ENCODE measurements at regions not wholly inside any gene's neighbourhood (a gene's known extent, or its start where the extent isn't known, plus 50 kb on each side); places are given as distances from the start of the nearest gene placed in this dataset.

DNA sequence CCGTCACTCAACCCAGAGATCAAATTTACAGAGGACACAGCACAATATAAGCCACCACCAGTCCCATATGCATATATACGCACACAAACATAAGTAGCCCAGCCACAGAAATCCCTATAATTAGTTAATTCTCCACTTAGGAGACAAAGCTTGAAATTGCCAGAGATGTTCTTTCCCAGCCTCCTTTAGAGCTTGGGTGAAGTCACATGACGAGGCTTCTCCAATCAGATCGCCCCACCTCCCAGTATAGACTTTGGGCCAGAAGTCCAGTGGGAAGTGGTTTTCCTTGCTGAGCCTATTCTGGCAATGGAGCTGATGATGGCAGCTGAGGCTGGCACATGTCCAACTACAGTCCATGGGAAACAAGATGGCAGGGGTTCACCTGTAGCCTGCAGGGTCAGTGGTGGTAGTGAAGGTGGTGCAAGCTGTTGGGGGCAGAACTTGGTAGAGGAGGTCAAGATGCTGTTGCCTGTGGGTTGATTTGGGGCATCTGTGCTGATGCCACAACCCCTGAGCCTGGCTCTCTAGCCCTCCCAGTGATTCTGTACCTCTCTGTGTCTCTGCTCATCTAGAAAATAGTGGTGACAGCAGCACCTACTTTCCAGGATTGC lies 535.9 kb downstream of the MATN1 start:
- DNase-seq (ENCODE audit: low spot score): no peak
- in situ Hi-C loops (cut with HindIII; ENCODE audit: low sequenced_read_pairs): no loop called here

DNA sequence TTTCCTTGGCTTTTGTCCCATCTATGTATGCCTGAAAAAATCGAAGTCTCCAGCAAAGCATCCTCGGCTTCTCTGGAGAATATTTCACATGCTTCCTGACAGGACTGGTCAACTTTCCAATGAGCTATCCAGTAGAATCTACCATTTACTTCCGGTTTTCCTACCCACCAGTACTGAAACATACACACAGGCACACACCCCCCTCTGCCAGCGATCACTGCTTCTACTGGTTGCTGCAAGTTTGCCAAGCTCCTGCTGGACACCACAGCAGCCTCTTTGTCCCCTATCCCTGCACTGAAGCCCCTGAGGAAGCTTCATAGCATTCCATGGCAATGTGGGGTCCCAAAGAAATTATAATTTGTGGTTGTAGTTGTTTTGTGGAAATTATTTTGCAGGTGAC lies 536.8 kb downstream of the MATN1 start:
- in situ Hi-C loops (cut with HindIII; ENCODE audit: low sequenced_read_pairs): no loop called here
- DNase-seq (ENCODE audit: low spot score): no peak

DNA sequence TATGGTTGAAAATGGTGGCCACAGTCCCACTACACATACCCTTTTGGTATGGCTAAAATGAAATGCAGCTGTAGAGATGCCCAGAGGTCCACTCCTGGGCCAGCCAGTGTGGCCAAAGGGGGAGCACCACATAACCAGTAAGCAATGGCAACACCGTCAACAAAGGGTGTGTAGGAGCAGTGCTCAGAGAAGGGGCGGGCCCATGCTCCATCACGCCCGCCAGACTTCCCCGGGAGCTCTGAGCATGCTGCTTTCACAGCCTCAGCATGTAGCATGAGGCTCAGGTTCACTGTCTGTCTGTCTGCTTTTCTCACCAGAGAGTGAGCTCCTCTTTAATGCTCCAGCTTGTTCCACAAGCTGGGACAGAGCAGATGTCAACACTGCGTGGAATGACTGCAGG lies 537.6 kb downstream of the MATN1 start:
- in situ Hi-C loops (cut with HindIII; ENCODE audit: low sequenced_read_pairs): no loop called here
- no peak for DNase-seq (ENCODE audit: low spot score)

DNA sequence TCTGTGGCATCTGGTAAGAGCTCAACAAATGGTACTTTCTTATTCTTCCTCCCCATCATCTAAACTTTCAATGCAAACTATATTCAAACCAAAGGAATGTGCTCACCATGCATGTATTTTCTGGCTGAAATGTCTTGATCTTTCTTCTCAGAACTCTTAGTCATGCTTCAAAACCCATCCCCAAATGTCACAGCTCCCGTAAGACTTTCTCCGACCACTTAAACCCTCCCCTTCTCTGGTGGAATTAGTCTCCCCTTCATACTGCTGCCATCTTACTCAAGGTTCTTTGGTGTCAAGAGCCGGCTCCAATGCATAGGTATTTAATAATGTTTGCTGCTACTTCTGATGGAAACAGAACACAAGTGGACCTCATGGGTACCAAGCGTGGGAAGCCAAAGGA lies 538.1 kb downstream of the MATN1 start:
- in situ Hi-C loops (cut with HindIII; ENCODE audit: low sequenced_read_pairs): no loop called here
- no peak for DNase-seq (ENCODE audit: low spot score)

DNA sequence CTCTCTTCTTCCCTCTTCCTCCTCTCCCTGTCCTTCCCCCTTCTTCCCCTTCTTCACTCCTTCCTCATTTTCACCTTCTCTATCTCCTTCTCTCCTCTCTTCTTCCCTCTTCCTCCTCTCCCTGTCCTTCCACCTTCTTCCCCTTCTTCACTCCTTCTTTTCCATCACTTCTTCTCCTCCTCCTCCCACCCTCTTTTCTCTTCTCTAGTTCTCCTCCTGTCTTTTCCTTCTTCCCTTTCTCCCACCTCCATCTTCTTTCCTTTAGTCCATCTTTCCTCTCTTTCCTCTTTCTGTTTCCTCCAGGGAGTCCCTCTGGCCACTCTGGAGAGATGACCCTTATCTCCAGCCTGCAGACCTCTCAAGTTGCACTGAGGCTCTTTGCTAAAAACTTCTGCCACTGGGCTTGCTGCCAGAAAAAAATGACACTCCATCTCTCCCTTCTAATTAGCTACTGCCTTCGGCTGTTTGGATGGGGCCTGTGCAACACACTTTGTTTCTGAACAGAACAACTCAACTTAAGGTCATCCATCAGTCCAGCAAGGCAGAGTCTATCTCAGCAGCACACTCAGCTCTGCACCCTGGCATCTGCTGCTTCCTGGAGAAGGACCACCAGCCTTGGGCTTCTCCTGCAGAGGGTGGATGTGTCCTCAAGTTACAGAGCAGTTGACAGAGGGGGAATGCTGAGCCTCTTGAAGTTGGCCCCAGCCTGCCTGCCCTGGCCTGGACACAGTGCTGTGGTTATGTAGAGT lies 538.8 kb downstream of the MATN1 start:
- no peak for DNase-seq (ENCODE audit: low spot score)
- in situ Hi-C loops (cut with HindIII; ENCODE audit: low sequenced_read_pairs): no loop called here

DNA sequence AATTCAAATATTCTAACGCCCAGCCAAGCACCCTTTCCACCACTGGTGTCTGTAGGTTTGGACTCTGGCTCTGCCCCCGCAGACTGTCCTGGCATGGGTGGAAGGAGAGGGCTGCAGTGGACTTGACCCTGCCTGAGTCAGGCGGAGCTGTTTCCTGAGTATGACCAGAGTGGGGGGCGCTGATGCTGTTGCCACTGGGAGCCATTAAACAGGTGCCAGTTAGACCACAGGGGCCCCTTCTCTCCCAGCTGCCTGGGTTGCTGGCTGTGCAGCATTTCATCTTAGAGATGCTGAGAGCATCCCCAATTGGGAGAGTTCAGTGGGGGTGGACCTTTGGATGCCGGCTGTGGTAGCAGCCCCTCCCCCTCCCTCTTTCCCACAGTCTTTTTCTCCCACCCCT lies 539.5 kb downstream of the MATN1 start:
- in situ Hi-C loops (cut with HindIII; ENCODE audit: low sequenced_read_pairs): no loop called here
- no peak for DNase-seq (ENCODE audit: low spot score)

DNA sequence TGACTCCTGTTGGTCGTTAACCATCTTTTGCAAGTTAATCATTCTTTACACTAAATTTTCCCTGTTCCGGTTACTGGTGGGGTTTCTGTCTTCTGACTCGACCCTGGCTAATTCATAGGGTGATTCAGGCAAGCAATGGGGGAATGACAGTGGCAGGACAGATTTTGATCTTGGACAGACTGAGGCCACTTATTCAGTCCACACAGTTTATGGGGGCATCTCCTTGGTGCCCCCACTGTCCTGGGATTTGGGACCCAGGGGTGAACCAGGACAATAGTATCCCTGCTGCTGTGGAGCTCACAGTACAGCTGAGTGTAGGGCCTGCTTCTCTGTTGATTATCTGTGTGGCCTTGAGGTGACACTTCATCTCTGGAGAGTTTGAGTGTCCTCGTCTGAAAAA lies 540.4 kb downstream of the MATN1 start:
- in situ Hi-C loops (cut with HindIII; ENCODE audit: low sequenced_read_pairs): no loop called here
- no peak for DNase-seq (ENCODE audit: low spot score)

DNA sequence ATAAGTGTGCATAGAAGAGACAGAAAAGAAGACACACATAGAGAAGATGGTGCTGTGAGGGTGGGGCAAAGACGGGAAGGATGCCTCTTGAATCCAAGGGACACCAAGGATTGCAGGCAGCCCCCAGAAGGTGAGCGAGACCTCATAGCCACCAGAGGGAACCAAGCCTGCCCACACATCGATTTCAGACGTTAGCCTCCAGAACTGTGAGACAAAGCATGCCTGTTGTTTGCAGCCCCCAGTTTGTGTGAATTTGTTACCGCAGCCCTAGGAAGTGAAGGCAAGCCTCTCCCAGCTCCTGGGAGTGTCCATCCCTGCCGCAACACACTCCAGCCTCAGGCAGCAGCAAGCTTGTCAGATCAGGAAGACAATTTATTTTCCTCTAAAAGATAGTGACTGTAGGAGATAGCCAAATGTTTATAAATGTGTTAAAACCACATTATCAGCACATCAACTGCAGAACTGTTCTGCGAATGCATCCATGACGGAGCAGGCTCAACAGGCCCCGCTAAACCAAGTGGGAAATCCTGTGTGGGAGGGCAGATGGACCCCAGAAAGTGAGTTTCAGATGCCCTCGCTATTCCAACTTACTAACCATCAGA lies 543.3 kb downstream of the MATN1 start:
- in situ Hi-C loops (cut with HindIII; ENCODE audit: low sequenced_read_pairs): no loop called here
- DNase-seq (ENCODE audit: low spot score): no peak

DNA sequence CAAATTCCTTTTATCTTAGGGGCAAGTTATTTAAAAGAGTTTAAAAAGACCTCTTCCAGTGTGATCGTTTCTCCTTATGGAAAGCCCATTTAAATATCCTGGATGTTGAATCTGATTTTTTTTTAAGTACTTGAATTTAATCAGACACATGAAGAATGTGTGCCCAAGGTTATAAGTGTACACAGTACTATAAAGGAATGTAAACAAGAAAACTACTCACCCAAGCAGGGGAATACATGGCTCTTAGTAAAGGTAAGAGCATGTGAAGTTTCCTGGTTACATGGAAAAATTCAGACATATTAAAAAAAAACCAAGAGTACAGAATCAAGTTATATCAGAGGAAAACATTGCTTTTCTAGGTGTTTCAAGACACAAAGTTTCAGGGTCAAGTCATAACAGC lies 546.9 kb downstream of the MATN1 start:
- no peak for DNase-seq (ENCODE audit: low spot score)
- in situ Hi-C loops (cut with HindIII; ENCODE audit: low sequenced_read_pairs): no loop called here

DNA sequence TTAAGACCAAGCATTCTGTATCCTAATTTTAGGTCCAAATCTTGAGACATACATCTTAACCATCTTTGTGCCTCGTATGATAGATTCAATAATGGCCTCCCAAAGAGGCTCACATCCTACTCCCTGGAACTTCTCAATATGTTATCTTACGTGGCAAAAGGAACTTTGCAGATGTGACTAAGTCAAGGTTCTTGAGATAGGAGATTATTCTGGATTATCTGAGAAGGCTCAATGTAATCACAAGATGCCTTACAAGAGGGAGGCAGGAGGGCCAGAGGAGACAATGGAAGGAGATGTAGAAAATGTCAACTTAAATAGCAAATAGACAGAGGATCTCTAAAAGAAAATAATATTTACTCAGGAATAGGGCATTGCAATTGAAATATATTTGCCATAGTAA lies 548.9 kb downstream of the MATN1 start:
- in situ Hi-C loops (cut with HindIII; ENCODE audit: low sequenced_read_pairs): no loop called here
- no peak for DNase-seq (ENCODE audit: low spot score)

DNA sequence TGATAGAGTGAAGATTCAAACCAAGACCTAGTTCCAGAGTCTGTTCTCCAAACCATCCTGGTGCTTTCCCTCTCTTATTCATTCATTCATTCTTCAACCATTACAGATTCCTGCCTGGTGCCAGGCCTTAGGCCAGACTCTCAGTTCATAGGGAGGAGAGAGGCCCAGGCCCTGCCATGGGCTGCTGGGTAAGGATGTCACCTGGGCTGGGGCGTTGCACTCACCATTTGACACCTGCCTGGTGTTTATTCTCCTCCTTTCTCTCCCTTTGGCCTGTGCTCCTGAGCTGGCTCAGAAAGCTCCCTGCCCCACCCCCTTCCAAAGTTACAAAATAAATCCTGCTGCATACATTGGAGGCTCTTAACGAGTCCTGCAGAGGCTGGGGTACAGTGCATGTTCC lies 549.8 kb downstream of the MATN1 start:
- in situ Hi-C loops (cut with HindIII; ENCODE audit: low sequenced_read_pairs): no loop called here
- no peak for DNase-seq (ENCODE audit: low spot score)

DNA sequence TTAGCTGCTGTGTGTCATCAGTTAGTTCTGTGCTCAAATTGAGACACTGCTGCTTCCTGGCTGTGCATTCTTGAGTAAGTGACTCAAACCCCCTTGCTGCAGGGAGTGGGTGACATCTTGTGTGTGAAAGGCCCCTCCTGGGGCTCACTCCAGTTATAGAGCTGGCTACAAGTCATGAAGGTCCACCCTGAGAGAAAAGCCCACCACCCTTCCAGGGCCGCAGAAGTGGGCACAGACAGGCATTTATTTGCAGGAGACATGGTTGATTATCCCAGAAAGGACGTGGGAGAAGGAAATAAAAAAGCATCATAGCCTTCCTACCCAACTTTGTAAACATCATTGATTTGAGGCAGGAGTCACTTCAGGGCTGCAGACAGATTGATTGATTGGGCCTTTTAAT lies 550.6 kb downstream of the MATN1 start:
- in situ Hi-C loops (cut with HindIII; ENCODE audit: low sequenced_read_pairs): no loop called here
- no peak for DNase-seq (ENCODE audit: low spot score)

DNA sequence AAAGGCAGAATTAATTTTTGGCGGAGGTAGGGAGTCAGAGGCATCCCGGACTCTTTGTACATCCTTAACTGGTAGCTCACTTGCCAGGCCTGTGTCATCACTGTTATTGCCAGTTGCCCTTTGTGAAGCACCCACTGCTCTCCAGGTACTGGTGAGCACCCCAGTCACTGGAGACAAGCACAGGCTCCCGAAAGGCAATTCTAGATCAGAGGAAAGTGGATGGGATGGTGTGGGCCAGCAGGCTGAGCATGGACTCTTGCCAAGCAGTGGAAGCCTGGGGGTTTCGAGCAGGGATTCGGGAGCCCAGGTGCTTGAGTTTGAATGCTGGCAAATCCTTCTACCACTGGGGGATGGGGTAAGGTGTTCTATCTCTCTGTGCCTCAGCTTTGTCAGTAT lies 551.1 kb downstream of the MATN1 start:
- DNase-seq (ENCODE audit: low spot score): no peak
- in situ Hi-C loops (cut with HindIII; ENCODE audit: low sequenced_read_pairs): no loop called here

DNA sequence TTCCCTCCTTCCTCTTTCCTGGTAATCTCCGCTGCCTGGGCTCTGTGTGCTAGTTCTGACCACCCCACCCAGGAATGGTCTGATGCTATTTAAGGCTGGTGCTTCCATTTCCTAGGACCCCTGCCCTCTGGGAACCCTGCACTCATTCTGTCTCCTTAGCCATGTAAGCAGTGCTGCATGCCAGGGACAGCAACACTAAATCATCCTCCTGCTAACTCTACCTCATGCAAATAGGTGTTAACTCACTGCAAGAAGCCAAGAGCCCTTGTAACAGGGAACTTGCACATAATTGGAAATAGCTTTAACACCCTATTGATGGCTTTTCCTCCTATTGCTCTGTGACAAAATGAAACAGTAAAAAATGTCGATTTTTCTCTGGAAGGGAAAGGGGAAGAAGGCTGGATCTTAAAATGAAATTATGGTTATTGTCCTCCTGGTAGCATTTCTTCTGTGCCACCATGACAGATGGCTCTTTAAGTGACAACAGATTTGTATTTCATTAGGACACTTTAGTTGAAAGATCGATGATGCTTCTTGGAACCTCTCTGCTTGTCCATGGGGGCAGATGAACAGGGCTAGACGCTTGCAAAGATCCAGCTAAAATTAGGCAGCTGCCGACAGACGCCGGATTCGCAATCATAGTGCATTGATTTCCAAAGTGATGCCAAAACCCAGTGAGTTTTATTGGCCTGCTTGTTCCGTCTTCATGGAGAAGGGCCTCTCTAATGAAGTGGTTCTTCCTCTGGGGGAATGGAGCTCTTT lies 551.7 kb downstream of the MATN1 start:
- in situ Hi-C loops (cut with HindIII; ENCODE audit: low sequenced_read_pairs): no loop called here
- DNase-seq (ENCODE audit: low spot score): no peak

DNA sequence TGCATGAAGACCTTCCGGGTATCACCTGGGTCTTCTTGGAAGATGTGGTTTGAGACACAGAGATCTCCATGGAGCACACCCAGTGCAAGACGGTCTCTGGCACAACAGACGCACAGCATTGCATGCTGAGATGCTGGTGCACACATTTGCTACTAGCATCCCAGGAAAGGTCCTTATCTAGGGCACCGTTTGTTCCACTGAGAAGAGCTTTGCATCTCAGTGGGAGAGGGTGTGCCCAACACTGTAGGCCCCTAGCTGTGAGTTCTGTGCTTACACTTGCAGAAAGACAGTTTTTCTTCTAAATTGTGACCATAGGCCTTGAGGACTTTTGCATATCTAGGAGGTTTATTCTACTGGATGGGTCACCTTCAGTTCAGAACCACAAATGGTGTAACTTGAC lies 554.1 kb downstream of the MATN1 start:
- DNase-seq (ENCODE audit: low spot score): no peak
- in situ Hi-C loops (cut with HindIII; ENCODE audit: low sequenced_read_pairs): no loop called here

DNA sequence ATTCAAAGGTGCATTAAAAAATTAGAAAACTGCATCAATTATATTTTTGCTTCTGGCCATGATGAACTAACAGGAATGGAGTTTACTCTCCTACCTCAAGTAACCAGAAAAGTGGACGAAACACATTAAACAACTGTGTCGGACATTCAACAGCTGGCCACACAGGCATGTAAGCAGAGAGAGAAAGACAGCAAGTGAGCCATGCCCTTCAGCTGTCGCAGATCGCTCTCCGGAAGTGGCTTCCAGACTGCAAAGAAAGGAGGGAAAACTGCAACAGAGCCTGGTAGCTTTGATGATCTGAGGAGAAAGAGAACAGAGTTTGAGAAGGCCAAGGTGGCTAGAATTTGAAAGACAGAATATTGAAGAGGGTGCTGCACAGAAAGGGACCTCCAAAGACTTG lies 557.2 kb downstream of the MATN1 start:
- no peak for DNase-seq (ENCODE audit: low spot score)
- in situ Hi-C loops (cut with HindIII; ENCODE audit: low sequenced_read_pairs): no loop called here

DNA sequence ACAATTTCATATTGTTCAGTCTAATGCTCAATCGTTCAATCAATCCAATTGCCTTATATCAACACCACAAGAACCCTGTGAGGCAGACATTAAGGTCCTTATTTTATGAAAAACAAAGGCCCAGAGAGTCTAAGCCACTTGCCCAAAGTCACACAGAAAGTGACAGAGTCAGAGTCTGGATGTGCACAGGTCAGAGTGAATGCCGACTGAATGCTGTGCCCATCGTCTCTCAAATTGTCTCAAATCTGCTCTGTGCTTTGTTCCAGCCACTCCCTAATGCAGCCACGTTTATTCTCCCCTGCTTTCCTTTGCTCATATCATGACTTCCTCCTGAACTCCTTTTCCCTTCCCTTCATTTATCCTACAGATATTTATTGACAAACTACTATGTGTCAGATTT lies 558.3 kb downstream of the MATN1 start:
- DNase-seq (ENCODE audit: low spot score): no peak
- in situ Hi-C loops (cut with HindIII; ENCODE audit: low sequenced_read_pairs): no loop called here

DNA sequence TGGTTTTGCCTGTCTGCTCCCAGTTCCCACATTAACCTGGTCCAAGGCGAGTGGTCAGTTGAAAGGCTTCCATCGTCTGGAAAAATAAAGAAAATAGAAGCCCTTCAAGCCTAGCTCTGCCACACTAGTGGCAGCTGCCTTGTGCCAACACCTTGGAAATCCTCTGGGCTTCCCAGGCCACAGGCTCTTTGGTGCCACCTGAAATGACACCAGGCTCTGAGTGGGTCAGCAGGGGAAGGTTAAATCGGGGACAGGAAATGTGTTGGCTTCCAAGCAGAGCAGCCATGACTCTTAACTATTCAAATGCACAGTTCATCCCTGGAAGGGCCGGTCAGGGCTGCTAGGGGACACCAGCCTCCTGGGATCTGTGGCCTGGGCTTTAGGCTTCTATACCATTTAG lies 558.7 kb downstream of the MATN1 start:
- in situ Hi-C loops (cut with HindIII; ENCODE audit: low sequenced_read_pairs): no loop called here

DNA sequence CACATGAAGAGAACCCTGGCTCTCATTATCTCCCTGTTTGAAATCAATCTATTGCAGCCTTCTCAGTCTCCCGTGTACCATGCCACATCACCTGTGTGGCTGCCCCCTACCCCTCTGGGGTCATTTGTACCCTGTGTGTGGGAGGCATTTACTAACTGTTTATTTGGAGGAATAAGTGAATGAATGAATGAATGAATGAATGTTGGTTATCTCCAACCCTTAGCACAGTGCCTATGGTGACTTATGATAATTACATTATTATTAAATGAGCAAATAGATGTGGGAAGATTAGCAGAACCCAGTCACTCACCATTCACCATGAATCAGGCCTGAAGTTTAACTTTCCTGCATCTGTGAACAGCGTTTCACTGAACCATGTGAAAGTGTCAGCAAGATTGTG lies 560.8 kb downstream of the MATN1 start:
- in situ Hi-C loops (cut with HindIII; ENCODE audit: low sequenced_read_pairs): no loop called here
- no peak for DNase-seq (ENCODE audit: low spot score)

More for the DNA sequence above, 558.7 kb downstream of the MATN1 start:
- DNase-seq (ENCODE audit: low spot score): no peak

DNA sequence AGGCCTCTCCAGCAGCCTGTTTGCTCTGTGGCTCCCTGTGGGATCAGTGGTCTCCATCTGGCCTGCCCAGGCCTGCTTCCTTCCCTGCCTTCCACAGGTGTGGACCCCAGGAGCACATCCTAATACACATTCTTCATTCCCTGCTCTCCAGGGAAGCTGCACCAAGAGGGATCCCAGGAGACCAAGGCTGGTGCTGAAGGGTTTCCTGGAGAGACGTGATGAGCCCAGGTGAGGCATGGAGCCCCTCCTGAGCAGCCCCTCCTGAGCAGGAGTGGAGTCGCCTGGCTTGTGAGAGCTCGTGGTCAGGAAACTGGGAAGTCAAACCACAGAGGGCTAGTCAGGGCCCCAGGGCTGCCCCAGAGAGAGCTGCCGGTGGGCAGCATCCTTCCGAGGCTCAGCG lies 561.4 kb downstream of the MATN1 start:
- DNase-seq (ENCODE audit: low spot score): no peak
- in situ Hi-C loops (cut with HindIII; ENCODE audit: low sequenced_read_pairs): no loop called here
